ENCODE measurements at regions not wholly inside any gene's neighbourhood (a gene's known extent, or its start where the extent isn't known, plus 50 kb on each side); places are given as distances from the start of the nearest gene placed in this dataset.
A peak's percentile ranks its signal among the peaks of the same experiment; 100 is the strongest.

- no peak for DNase-seq (ENCODE audit: low read depth in 2 of 3, low spot score in 2 of 3)
Observed at GRCh38 chr9:106718936-106719335, 144.0 kb upstream of the ZNF462 start.

GRCh38 chr9:106722051-106722753 is 140.8 kb upstream of the ZNF462 start:
- DNase-seq (ENCODE audit: low read depth in 2 of 3, low spot score in 2 of 3) = no peak

- DNase-seq (ENCODE audit: low read depth in 2 of 3, low spot score in 2 of 3) = no peak
Observed at GRCh38 chr9:106723926-106724325, 139.0 kb upstream of the ZNF462 start.

- no peak for DNase-seq (ENCODE audit: low read depth in 2 of 3, low spot score in 2 of 3)
Observed at GRCh38 chr9:106724566-106724965, 138.4 kb upstream of the ZNF462 start.

GRCh38 chr9:106726070-106726815 is 136.7 kb upstream of the ZNF462 start:
- DNase-seq (ENCODE audit: low read depth in 2 of 3, low spot score in 2 of 3) = no peak

GRCh38 chr9:106727969-106728368 is 135.0 kb upstream of the ZNF462 start:
- DNase-seq (ENCODE audit: low read depth in 2 of 3, low spot score in 2 of 3) = no peak

GRCh38 chr9:106728860-106729259 is 134.1 kb upstream of the ZNF462 start:
- DNase-seq (ENCODE audit: low read depth in 2 of 3, low spot score in 2 of 3) = no peak

GRCh38 chr9:106731910-106732309 is 131.1 kb upstream of the ZNF462 start:
- DNase-seq (ENCODE audit: low read depth in 2 of 3, low spot score in 2 of 3) = no peak

GRCh38 chr9:106733828-106734380 is 129.1 kb upstream of the ZNF462 start:
- no peak for DNase-seq (ENCODE audit: low read depth in 2 of 3, low spot score in 2 of 3)

GRCh38 chr9:106737516-106737915 is 125.5 kb upstream of the ZNF462 start:
- DNase-seq (ENCODE audit: low read depth in 2 of 3, low spot score in 2 of 3) = no peak

- DNase-seq (ENCODE audit: low read depth in 2 of 3, low spot score in 2 of 3) = no peak
Observed at GRCh38 chr9:106738109-106738508, 124.9 kb upstream of the ZNF462 start.

- no peak for DNase-seq (ENCODE audit: low read depth in 2 of 3, low spot score in 2 of 3)
Observed at GRCh38 chr9:106745457-106745856, 117.5 kb upstream of the ZNF462 start.

GRCh38 chr9:106745876-106746275 is 117.1 kb upstream of the ZNF462 start:
- no peak for DNase-seq (ENCODE audit: low read depth in 2 of 3, low spot score in 2 of 3)

GRCh38 chr9:106751681-106752080 is 111.3 kb upstream of the ZNF462 start:
- DNase-seq (ENCODE audit: low read depth in 2 of 3, low spot score in 2 of 3) = no peak

- no peak for DNase-seq (ENCODE audit: low read depth in 2 of 3, low spot score in 2 of 3)
Observed at GRCh38 chr9:106752581-106752980, 110.4 kb upstream of the ZNF462 start.

GRCh38 chr9:106753155-106753671 is 109.8 kb upstream of the ZNF462 start:
- peak in 2 of 3 donors; percentile 64 to 70 for DNase-seq (ENCODE audit: low read depth in 2 of 3, low spot score in 2 of 3)

GRCh38 chr9:106755736-106756135 is 107.2 kb upstream of the ZNF462 start:
- DNase-seq (ENCODE audit: low read depth in 2 of 3, low spot score in 2 of 3) = no peak

- peak in 2 of 3 donors; percentile 62 to 86 for DNase-seq (ENCODE audit: low read depth in 2 of 3, low spot score in 2 of 3)
Observed at GRCh38 chr9:106757514-106757913, 105.5 kb upstream of the ZNF462 start.

- peak in 1 of 3 donors; percentile 4 for DNase-seq (ENCODE audit: low read depth in 2 of 3, low spot score in 2 of 3)
Observed at GRCh38 chr9:106758911-106759310, 104.1 kb upstream of the ZNF462 start.

- DNase-seq (ENCODE audit: low read depth in 2 of 3, low spot score in 2 of 3) = no peak
Observed at GRCh38 chr9:106761493-106761892, 101.5 kb upstream of the ZNF462 start.

GRCh38 chr9:106766616-106767015 is 96.3 kb upstream of the ZNF462 start:
- no peak for DNase-seq (ENCODE audit: low read depth in 2 of 3, low spot score in 2 of 3)

- no peak for DNase-seq (ENCODE audit: low read depth in 2 of 3, low spot score in 2 of 3)
Observed at GRCh38 chr9:106769331-106769730, 93.6 kb upstream of the ZNF462 start.

Measured in hematopoietic multipotent progenitor cell (in vitro differentiated cells).